GM21576 (cell line): ENCODE measurements at regions not wholly inside any gene's neighbourhood (a gene's known extent, or its start where the extent isn't known, plus 50 kb on each side); places are given as distances from the start of the nearest gene placed in this dataset.

Experiments used
- ATAC-seq: cut with Tn5 transposase; IDR thresholded peaks from one replicate; pipeline ENCODE4 v1.9.1; 2021; ENCODE audit warnings: mild to moderate bottlenecking, moderate library complexity; ENCODE audit not compliant: unreplicated experiment

DNA sequence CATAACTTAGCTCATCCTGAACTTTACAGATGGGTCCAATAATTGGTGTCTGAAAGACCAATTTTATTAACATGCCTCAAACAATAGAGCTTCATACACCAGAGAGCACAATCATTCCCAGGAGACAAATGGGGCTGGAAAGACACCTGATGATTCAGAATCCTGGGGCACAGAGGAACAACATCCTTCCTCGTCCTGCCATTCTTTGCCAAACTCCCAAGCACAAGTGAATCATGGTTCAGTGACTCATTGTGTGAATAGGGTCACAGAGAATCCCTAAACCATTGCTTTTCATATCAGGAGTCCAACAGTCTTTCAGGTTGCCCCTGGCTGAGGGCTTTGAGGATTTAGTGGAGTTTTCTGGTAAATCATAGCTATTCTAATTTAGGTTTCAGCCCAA lies 266.4 kb upstream of the BMP2 start:
- no peak for ATAC-seq

DNA sequence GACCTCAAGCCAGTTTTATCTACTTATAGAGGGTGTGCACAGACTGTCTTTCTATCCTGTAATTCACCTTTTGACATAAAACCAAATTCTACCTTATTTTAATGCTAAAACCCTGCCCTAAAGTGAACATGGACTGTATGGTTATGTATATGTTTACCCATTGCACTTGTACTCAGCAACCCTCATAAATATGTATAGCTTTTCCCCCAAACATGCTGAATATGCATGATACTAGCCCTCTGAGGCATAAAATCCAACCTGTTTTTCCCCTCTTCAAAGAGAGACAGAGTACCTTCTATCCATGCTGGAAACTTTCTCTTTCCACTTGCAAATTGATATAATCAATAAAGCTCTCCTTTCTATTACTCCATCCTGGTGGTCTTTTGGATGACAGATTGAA lies 267.9 kb upstream of the BMP2 start:
- no peak for ATAC-seq

DNA sequence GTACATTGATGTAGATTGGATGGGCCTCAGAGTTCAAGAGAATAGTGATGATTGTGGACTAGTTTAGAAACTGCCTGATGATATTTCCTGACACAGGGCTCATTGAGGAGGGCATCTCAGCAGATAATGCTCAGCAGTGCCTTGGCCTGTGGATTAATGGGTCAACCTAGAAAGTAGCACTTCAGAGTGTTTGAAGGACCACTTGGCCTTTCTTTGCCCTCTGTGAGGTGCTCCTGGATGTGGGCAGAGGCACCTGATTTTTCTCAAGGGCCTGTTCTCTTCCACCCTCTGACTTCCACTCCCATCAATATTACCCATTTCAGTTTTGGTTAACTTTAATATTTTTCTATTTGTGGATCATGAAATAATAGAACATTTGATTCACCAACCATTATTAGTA lies 270.6 kb upstream of the BMP2 start:
- ATAC-seq: no peak

DNA sequence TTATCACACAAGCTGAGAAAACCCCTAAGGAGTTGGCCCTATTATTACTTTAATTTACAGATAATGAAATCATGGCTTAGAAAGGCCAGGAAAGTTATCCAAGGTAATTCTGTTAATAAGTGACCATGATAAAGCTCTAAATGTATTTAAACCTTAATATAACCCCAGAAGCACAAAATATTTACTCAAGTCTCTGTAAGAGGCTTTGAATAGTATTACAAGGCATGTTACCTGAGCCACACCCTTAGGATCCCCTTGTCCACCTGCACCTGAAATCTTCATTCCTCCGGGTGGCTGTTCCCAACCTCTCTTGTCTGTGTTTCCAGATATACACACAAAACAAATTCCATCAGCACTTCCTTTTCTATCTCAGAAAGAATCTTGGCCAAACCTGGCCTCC lies 271.6 kb upstream of the BMP2 start:
- ATAC-seq: no peak

DNA sequence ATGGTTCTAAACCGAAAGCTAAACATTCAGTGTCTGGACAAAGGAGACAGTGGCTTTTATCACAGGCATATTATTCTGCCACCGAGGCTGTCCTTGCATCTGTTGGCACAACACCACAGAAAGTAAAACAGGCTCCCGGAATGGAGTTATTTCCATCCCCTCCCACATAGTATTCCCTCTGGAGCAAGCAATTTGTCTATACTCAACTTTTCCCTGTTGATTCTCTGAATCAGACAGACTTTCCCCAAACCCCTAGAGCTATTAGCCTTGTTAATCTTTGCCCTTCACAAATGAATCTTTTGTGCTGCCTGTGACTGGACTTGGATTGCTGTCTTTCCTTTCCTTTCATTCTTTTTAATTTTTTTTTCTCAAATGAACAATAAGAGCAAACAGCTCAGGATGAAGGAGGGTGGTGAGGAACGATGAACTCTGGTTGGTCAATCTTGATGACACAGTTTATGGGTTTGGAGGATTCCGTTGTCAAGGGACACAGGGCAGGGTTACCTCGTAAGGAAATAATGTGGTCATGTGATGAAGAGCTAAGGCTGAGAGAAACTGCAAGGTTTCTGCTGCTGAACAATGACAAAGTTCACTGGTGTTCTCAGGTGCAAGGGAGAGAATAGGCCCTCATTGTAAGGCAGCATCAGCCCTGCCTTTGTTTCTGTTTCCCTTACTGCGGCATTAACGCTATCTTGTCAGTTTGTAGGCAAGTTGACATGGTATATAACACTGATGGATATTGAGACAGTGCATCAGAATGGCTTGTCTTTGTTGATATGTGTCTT lies 275.0 kb upstream of the BMP2 start:
- no peak for ATAC-seq

DNA sequence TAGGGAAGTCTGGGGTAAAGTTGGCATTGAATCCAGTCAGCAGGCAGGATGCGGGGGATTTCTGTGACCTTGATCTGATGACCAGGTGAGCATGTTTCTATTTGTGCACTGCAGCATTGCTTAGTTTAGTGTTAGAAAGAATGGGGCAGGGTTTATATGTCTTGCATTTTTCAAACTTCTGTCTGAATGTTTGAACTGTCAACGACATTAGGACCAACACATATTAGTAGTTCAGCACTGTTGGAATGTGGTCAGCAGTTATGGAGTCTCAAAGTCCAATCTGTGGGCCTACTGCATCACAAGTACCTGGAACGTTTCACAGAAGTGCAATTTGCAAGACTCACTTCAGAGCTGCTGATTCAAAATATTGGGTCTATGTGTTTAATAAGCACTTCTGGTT lies 276.6 kb upstream of the BMP2 start:
- ATAC-seq: no peak

DNA sequence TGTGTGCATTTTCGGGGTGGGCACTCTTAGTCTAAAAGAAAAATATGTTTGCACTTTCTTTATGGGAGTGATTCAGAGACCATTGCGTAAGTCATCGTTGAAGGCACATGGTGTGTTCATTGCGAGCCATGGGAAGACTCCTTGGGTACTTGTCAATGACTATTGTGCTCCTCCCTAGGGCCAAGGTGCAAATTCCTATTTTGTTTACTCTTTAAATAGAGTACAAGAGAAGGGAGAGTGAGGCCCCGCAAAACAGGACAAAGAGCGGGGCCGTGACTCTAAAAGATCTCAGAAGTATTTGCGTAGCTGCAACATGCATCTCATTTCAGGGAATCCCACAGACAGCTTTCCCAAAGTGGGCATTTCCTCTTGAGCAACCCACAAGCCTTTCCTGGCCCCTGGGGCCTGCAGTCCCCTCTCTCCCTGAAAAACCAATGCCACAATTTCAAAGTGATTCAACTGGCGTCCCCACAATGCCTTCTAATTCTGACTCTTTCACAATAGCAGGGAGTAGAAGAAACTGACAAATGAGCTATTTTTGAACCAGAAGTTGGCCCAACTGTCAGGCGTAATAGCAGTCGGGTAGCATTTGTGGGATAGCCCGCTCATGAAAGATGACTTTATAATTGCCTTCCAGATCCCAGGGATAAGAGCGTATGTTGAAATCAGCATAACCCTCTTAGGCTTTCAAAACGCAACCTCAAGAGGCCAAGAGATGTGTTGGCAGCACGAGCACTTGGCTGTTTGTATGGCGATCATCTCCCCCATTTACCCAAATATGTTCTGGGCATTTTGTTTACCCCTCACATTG lies 277.9 kb upstream of the BMP2 start:
- ATAC-seq: no peak

DNA sequence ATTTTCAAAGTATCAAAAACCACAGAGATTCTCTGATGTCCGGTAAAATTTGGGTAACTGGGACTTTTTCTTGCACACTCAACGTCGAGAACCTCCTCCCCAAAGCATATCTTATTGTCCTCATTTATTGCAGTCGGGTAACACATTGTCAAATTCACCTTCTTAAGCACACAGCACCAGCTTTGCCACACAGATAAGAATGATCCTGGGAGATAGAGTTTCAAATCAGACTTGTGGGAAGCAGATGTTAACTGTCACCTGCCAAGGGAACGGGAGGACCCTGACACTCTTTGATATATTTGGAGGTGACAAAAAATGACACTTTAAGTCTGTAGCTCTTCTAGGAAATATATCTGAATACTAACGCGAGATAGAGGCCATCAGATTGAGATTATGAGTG lies 282.1 kb upstream of the BMP2 start:
- ATAC-seq: no peak

DNA sequence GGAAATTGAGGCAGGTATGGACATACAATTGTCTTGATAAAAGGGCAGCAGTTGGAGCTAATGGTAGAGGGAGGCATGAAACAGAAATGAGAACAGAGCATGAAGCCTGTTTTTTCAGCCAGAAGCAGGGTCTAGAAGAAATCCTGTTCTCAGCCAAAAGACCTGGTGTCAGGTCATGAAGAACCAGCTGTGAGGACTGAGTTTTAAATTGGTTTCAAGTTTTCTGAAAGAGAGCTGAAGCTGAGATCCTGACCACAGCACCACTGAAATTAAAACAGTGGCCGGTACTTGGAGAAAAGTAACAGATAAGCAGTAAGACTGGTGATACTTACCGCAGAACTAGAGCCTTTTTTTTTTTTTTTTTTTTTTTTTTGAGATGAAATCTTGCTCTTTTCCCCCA lies 283.8 kb upstream of the BMP2 start:
- no peak for ATAC-seq

DNA sequence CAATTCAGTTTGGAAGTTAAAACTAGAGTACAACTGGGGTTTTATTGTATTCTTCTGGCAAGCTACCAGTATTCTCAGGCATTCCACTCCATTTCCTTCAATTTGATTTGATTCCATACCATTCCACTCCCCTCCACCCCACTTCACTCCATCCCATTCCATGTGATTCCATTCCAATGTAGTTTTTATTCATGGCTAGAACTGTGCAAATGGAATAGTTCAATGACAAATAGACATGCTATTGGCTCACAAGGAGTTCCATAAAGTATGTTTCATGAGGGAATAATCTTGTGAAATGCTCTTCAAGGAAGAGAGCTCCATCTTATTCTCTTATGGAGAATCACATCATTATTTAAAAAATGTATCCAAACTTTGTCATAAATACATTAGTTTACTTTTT lies 285.0 kb upstream of the BMP2 start:
- no peak for ATAC-seq

DNA sequence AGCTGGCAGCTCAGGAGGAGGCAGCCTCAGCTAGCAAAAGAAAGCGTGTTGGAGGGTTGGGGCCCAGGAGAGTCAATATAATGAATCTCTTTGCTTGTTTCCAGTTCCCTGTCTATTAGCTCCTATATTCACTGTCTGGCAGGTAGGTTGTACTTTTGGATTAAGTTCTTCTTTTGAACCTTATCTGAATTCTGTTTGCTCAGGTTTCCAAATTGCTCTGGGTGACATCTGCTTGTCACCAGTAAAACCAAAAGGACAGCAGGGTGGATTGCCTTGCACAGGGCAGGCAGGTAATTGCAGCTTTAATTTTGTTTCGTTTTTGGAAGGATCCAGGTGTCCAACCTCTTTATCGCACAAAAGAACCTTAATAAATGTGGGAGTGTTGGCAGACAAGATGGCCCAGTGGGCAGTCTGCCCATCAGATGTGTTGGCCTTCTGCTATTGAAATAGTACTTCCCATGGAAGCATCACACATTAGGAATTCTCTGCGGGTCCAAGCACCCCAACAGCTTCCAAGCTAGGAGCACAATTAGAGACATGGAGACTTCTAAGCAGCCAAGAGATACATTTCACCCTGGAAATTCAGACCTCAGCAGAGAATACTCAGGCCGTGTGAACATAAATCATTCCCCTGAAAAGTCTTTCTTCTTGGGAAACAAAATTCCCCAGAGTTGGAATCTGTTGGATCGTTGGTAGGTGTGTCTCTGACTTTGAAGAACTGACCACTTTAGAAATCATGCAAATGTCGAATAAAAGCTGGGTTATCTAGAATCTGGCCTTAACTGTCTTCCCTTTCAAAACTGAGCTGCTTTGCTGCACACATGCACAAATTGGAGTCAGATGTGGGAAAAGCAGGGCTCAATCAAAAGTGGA lies 286.9 kb upstream of the BMP2 start:
- ATAC-seq: no peak

DNA sequence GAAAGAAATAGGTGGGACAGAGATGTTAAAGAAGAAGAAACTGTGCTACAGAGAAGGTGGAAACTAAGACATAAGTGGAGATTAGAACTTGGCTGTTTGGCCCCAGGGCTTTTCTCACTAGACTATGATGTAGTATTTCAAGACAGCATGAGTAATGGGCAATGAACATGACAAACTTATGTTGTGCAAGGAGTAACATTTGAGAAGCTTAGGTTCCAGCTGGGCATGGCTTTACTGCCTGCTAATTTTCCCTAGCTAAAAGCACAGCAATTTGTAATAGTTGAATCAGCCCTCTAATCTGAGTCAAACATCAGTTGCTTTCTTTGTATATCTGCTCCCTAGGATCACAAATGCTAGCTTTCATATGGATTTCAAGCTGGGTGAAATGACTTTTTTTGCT lies 294.3 kb upstream of the BMP2 start:
- no peak for ATAC-seq

DNA sequence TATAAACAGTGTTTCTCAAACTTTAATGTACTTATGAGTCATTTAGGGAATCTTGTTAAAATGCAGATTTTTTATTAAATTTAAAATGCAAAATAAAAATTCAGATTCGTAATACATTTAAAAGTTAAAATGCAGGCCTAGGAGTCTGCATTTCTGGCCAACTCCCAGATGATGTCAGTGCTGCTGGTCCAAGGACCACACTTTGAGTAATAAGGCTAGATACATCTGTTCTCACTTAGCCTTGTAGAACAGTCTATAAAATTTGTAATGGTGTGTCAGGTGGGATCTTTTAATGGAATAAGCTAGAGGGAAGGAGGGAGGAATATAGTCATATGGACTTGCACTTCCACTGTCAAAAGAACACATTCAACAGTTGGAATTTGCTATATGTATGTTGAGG lies 295.6 kb upstream of the BMP2 start:
- no peak for ATAC-seq

DNA sequence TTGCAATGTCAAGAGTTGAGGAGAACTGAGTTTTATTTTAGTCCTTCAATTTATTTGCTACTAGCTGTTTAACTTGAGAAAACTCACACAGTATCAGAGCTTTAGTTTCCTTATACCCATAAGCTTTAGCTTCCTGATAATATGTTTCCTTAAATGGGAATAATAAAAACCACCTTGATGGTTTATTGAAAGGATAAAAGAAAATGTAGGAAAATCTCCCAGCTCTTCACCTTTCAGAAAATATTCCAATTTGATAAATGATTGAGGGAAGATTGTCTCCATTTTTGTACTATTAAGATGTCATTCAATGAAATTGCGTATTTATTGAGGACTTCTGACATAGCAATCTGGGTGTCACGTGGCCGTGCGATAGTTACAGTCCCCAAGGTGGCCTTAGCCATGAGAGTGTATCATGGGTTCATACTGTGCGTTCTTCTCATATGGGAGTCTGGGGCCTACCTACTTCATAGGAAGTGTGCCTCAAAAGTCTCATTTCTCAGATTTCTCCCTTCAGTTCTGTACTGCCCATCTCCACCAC lies 296.3 kb upstream of the BMP2 start:
- ATAC-seq: no peak

DNA sequence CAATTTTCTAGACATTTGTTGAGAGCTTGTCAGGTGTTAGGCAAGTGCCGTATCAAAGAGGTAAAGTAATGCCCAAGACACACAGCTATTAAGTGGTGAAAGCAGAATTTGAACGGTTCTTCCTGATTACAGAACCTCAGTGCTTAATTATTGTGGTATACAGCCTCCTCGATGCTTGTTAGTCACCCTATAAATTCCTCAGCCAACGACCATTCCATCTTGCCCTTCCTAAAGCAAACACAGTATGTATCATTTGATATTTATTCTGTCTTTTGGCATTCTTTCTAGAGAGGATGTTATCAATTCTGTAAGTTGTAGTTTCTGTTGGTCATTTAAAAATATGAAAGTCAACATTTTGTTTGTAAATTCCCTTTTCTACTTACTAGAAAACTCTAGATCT lies 297.8 kb upstream of the BMP2 start:
- no peak for ATAC-seq

DNA sequence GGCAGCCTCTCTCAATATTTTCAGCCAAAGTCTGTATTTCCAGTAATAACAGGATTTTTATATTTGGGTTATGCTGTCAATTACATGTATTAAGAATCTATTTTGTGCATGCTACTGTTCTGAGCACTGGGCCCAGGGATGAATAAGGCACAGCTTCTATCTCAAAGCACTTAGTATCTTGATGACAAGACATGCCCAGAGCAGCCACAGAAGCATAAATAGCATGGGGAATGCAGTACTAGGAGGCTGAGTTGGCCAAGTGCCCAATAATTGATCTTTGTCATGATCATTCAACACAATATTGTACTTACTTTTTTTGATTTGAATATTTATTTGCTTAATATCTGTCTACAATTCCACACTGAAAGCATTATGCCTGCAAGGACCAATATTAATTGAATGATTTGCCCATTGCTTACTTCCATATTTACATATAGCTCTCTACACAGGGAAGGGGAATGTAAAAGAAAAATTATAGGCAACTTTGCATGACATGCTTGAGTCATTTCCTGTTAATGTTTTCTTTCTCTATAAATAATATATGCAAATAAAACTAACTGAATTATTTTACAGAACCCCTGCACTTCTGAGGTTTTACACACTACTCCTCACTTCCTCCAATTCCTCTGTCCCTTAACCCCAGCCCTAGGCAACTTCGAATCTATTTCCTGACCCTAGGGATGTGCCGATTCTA lies 298.9 kb upstream of the BMP2 start:
- no peak for ATAC-seq

DNA sequence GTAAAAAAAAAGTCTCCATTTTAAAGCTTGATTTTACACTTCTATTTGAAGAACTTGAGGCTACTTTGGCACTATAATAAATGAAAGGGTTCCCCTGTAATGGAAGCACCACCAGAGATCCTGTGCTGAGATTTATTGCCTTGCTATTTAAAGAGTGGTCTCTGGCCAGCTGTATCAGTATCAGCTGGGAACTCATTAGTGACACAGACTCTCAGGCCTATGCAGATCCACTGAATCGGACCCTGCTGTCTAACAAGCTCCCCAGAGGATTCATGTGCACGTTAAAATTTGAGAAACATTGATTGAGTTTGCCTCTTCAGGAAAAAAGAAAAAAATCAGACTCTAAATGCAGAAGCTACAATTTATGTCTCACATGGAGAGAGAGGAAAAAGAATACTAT lies 299.9 kb upstream of the BMP2 start:
- ATAC-seq: no peak

DNA sequence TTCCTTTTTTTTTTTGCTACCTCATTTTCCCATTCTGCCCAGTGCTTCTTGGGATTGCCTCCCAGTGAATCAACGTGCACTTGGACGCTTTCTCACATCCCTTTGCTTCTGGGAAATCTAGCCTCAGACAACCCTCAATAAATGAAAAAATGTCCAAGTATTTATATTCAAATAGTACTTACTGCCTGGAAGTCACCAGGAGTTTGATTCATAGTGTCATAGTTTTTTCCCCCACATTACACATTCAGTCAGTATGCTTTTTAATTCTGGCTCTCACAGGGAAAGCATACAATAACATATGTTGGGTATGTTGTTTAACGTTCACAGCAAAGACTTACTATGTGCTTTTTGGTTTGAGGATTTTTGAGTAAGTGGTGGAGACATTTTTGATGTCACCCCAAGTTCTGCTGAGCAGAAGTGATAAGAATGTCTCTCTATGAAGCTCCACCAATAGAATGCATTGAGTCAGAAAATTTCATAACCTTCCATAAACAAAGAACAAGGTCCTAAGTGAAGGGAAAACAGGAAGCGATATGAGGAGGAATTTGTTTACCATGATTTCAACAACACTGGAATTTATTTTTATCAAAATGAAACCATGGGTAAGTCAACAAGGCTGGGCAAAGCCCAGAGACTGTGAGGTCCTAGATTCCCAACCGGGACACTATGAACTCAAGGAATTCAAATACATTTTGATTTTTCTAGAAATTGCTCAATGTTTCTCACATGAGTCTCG lies 301.2 kb upstream of the BMP2 start:
- no peak for ATAC-seq

DNA sequence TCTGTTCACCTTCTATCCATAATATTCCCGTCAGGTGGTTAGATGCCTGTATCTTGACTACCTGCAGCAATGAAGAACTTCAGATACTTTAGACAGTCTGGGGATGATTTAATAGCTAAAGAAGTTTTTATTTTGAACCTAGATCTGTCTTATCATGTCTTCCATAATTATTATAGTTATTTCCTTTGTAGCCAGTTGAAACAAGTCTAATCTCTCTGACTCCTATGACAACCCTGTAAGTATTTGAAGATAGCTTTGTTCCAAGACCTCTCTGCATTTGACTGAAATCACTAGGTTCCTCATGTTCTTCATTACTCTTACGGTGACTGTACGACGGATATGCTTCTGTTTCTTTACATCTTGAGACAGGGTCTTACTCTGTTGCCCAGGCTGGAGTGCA lies 316.6 kb upstream of the BMP2 start:
- ATAC-seq: no peak

DNA sequence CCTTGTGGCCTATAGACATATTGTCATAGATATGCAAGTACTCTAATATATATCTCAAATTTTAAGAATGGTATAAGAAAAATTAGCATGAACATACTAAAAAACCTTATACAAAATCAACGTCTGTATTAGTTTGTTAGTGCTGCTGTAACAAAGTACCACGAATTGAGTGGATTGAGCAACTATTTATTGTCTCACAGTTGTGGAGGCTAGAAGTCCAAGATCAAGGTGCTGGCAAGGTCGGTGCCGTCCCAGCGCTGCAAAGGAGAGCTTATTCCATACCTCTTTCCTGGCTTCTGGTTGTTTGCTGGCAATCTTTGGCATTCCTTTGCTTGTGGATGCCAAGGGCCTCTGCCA lies 317.6 kb upstream of the FERMT1 start:
- no peak for ATAC-seq
